Stomach (tissue), 4 donors: ENCODE measurements at regions not wholly inside any gene's neighbourhood (a gene's known extent, or its start where the extent isn't known, plus 50 kb on each side); places are given as distances from the start of the nearest gene placed in this dataset.

Experiments used
- CTCF ChIP-seq, 7 experiments: fragments of 450-650 bp in 4 of 7; fragments of 200-600 bp in 3 of 7; sonication (generic) in 3 of 7; IDR thresholded peaks; one replicate each; pipeline ENCODE4 v1.5.1; 2016 to 2019; ENCODE audit warnings: antibody characterized with exemption in 7 of 7, control low read depth in 2 of 7, mild to moderate bottlenecking in 1 of 7
- EP300 ChIP-seq: sonication (generic); formaldehyde crosslinking; IDR thresholded peaks from one replicate; pipeline ENCODE4 v1.6.1; 2017; ENCODE audit warnings: antibody characterized with exemption
- POLR2A ChIP-seq, 4 donors: fragments of 450-650 bp; IDR thresholded peaks; one replicate each; pipeline ENCODE4 v1.6.1; 2016; ENCODE audit warnings: antibody characterized with exemption in 4 of 4, control low read depth in 2 of 4, mild to moderate bottlenecking in 1 of 4, moderate library complexity in 1 of 4
- POLR2AphosphoS5 ChIP-seq, 3 donors: sonication (generic); formaldehyde crosslinking; IDR thresholded peaks; one replicate each; pipeline ENCODE4 v1.6.1; 2016; ENCODE audit warnings: antibody characterized with exemption in 3 of 3

DNA sequence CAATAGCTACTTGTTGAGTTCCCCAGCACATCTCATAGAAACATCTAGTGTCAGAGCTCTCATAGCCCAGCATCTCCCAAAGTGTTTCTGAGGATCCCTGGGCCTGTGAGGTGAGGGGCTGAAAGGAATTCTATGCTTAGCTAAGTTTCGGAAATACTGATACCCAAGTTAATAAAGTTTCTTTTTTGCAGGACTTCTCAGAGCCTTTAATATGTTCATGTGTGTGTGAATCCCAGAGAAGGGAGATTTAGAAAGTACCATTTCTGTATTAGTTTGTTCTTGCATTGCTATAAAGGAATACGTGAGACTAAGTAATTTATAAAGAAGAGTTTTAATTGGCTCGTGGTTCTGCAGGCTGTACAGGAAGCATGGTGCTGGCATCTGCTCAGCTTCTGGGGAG, 211.2 kb downstream of the TSN start:
- no peak for TF ChIP-seq CTCF (IDR thresholded peaks at IDR 0.05)
- no peak for TF ChIP-seq POLR2AphosphoS5 (IDR thresholded peaks at IDR 0.05)
- no peak for TF ChIP-seq POLR2A (IDR thresholded peaks at IDR 0.05)
- no peak for TF ChIP-seq EP300
